ENCODE measurements at regions not wholly inside any gene's neighbourhood (a gene's known extent, or its start where the extent isn't known, plus 50 kb on each side); places are given as distances from the start of the nearest gene placed in this dataset.

DNA sequence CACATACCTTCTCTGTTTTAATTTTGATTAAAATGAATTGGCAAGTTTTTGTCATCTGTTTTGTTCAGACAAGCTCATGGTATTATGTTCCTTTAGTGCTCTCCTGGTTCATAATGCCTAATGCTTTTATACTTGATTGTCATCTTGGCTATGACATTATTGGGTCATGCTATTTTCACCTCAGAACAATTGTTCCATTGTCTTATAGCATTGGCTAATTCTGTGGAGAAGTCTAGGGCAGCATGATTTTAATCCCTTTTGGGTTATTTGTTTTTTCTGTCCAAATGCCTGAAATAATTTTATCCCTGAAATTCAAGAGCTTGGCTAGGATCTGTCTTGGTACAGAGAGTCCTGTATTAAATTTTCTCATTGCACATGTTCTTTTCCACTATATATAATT, 83.8 kb upstream of the CCDC85A start:
- DNase-seq (ENCODE audit: low read depth), result peak; percentile 78
- no peak overlapping the region for H3K4me3 ChIP-seq (ENCODE audit: low read length)
- TF ChIP-seq, protein P1, sequence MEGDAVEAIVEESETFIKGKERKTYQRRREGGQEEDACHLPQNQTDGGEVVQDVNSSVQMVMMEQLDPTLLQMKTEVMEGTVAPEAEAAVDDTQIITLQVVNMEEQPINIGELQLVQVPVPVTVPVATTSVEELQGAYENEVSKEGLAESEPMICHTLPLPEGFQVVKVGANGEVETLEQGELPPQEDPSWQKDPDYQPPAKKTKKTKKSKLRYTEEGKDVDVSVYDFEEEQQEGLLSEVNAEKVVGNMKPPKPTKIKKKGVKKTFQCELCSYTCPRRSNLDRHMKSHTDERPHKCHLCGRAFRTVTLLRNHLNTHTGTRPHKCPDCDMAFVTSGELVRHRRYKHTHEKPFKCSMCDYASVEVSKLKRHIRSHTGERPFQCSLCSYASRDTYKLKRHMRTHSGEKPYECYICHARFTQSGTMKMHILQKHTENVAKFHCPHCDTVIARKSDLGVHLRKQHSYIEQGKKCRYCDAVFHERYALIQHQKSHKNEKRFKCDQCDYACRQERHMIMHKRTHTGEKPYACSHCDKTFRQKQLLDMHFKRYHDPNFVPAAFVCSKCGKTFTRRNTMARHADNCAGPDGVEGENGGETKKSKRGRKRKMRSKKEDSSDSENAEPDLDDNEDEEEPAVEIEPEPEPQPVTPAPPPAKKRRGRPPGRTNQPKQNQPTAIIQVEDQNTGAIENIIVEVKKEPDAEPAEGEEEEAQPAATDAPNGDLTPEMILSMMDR (conservative IDR thresholded peaks at IDR 0.05; ENCODE audit: low read depth, low read length), result no peak

GRCh38 chr2:56100791-56101312, 82.9 kb upstream of the CCDC85A start:
- DNase-seq (ENCODE audit: low read depth), result peak; percentile 63
- H3K4me3 ChIP-seq (ENCODE audit: low read length), result no peak overlapping the region
- TF ChIP-seq, protein P1 (conservative IDR thresholded peaks at IDR 0.05; ENCODE audit: low read depth, low read length), result no peak

GRCh38 chr2:56102098-56102497, 81.7 kb upstream of the CCDC85A start:
- H3K4me3 ChIP-seq (ENCODE audit: low read length), result no peak overlapping the region
- DNase-seq (ENCODE audit: low read depth), result no peak
- TF ChIP-seq, protein P1 (conservative IDR thresholded peaks at IDR 0.05; ENCODE audit: low read depth, low read length), result no peak

GRCh38 chr2:56102866-56103265, 80.9 kb upstream of the CCDC85A start:
- H3K4me3 ChIP-seq (ENCODE audit: low read length), result no peak overlapping the region
- no peak for DNase-seq (ENCODE audit: low read depth)
- TF ChIP-seq, protein P1 (conservative IDR thresholded peaks at IDR 0.05; ENCODE audit: low read depth, low read length), result no peak

- H3K4me3 ChIP-seq (ENCODE audit: low read length), result no peak overlapping the region
- no peak for DNase-seq (ENCODE audit: low read depth)
- TF ChIP-seq, protein P1 (conservative IDR thresholded peaks at IDR 0.05; ENCODE audit: low read depth, low read length), result no peak
These were observed 78.8 kb upstream of the CCDC85A start for GRCh38 chr2:56104962-56105361.

DNA sequence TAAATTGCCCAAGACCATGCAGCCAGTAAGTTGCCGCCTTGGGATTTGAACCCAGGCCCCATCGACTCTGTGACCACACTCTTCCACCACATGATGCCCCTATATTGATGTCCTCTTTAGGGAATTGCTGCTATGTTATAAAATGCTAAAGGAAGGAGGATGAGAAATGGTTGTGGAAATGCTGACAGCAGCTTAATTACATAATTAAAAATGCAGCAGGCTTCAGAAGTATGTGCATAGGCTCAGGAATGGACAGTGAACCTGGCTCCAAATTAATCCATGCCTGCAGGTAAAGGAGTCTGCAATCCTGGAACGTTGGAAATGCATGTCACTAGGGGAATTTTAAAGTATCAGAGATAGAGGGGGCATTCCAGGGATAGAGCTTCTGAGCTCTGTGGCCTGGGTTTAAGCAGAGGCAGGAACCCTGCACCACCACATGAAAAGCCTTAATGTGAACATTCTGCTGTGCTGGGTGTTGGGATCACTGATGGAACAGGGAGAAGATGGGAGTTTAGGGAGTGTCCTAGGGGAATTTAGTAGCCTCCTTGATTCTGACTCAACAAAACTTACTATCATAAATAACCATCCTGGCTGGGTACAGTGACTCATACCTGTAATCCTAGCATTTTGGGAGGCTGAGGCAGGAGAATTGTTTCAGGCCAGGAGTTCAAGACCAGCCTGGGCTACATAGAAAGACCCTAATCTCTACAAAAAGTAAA, 76.1 kb upstream of the CCDC85A start:
- H3K4me3 ChIP-seq (ENCODE audit: low read length), result no peak overlapping the region
- DNase-seq (ENCODE audit: low read depth), result no peak
- TF ChIP-seq, protein P1 (conservative IDR thresholded peaks at IDR 0.05; ENCODE audit: low read depth, low read length), result no peak

GRCh38 chr2:56108806-56109205, 75.0 kb upstream of the CCDC85A start:
- no peak overlapping the region for H3K4me3 ChIP-seq (ENCODE audit: low read length)
- no peak for DNase-seq (ENCODE audit: low read depth)
- TF ChIP-seq, protein P1 (conservative IDR thresholded peaks at IDR 0.05; ENCODE audit: low read depth, low read length), result peak; percentile 30
